B cell (primary cell): ENCODE measurements at regions not wholly inside any gene's neighbourhood (a gene's known extent, or its start where the extent isn't known, plus 50 kb on each side); places are given as distances from the start of the nearest gene placed in this dataset.

ENCODE experiments used
- ATAC-seq: fragments of 200-7000 bp; cut with Tn5 transposase; one replicate; pipeline ENCODE4 v1.10.0; 2021; ENCODE audit warnings: low read depth, mild to moderate bottlenecking, moderate number of reproducible peaks, moderate library complexity
- CTCF ChIA-PET: fragments of 350-600 bp; sonication (Branson Sonifier 250); formaldehyde crosslinking; loops from one replicate; lab custom pipeline; 2021; ENCODE audit warnings: antibody characterized with exemption, inconsistent platforms; lab: Charles Lee
- POLR2A ChIA-PET: fragments of 350-600 bp; sonication (Branson Sonifier 250); formaldehyde crosslinking; loops from one replicate; lab custom pipeline; 2021; ENCODE audit warnings: antibody characterized with exemption; lab: Charles Lee
- DNase-seq: peaks from one replicate; pipeline ENCODE4 v3.0.0; 2013
- H2AFZ ChIP-seq: 2 replicates; pipeline ENCODE4 v1.6.1; 2012; ENCODE audit warnings: mild to moderate bottlenecking, low read depth, low read length; ENCODE audit not compliant: insufficient read depth, poor library complexity, severe bottlenecking
- H3K27ac ChIP-seq, 2 donors: 1 replicate in 1 of 2; 2 replicates in 1 of 2; pipeline ENCODE4 v1.5.1; 2012 to 2013; ENCODE audit warnings: low read length in 2 of 2, mild to moderate bottlenecking in 2 of 2, moderate library complexity in 1 of 2
- H3K27me3 ChIP-seq, 4 experiments: fragments of 200-600 bp in 1 of 4; sonication (generic) in 1 of 4; replicated peaks in 1 of 4; 1 replicate in 2 of 4; 2 replicates in 2 of 4; pipeline versions ENCODE4 v1.6.1 to v1.7.0; 2013 to 2016; ENCODE audit warnings: low read length in 3 of 4, mild to moderate bottlenecking in 2 of 4, mixed read lengths in 1 of 4, moderate library complexity in 1 of 4; ENCODE audit not compliant: insufficient read depth in 4 of 4, control insufficient read depth in 3 of 4; ENCODE audit errors: control extremely low read depth in 1 of 4
- H3K36me3 ChIP-seq, 2 experiments: replicated peaks in 1 of 2; 1 replicate in 1 of 2; 2 replicates in 1 of 2; pipeline versions ENCODE4 v1.6.1 to v1.7.1; 2013; ENCODE audit warnings: low read length in 1 of 2; ENCODE audit not compliant: insufficient read depth in 2 of 2, control insufficient read depth in 1 of 2; ENCODE audit errors: control extremely low read depth in 1 of 2, extremely low read depth in 1 of 2
- H3K4me1 ChIP-seq, 2 donors: fragments of 200-600 bp in 1 of 2; sonication (generic) in 1 of 2; 1 replicate in 1 of 2; 2 replicates in 1 of 2; pipeline versions ENCODE4 v1.5.1 to v1.6.1; 2013 to 2017; ENCODE audit warnings: low read length in 2 of 2; ENCODE audit not compliant: control insufficient read depth in 2 of 2, insufficient read depth in 2 of 2
- H3K4me2 ChIP-seq: replicated peaks from 2 replicates; pipeline ENCODE3; 2012; ENCODE audit warnings: mild to moderate bottlenecking, low read depth, low read length; ENCODE audit not compliant: poor library complexity, severe bottlenecking
- H3K4me3 ChIP-seq, 5 experiments: fragments of 200-600 bp in 1 of 5; sonication (generic) in 1 of 5; 1 replicate in 3 of 5; 2 replicates in 2 of 5; pipeline versions ENCODE4 v1.5.1 to v1.7.0; 2011 to 2016; ENCODE audit warnings: low read length in 4 of 5, mild to moderate bottlenecking in 4 of 5, low read depth in 2 of 5, control low read depth in 1 of 5, moderate library complexity in 1 of 5; ENCODE audit not compliant: insufficient read depth in 1 of 5; ENCODE audit errors: control extremely low read depth in 1 of 5, extremely low read depth in 1 of 5
- H3K79me2 ChIP-seq: fragments of 200-600 bp; sonication (generic); one replicate; pipeline ENCODE4 v1.6.0; 2016; ENCODE audit warnings: low read length; ENCODE audit not compliant: control insufficient read depth, insufficient read depth
- H3K9ac ChIP-seq: fragments of 200-600 bp; sonication (generic); 2 replicates; pipeline ENCODE4 v1.6.1; 2017; ENCODE audit warnings: mild to moderate bottlenecking, low read length, moderate library complexity
- H3K9me3 ChIP-seq, 3 donors: one replicate each; pipeline versions ENCODE4 v1.6.1 to v1.7.1; 2013; ENCODE audit warnings: low read length in 2 of 3; ENCODE audit not compliant: control insufficient read depth in 2 of 3, insufficient read depth in 1 of 3; ENCODE audit errors: control extremely low read depth in 1 of 3
- H4K20me1 ChIP-seq: 2 replicates; pipeline ENCODE4 v1.6.0; 2012; ENCODE audit warnings: mild to moderate bottlenecking, low read length; ENCODE audit not compliant: insufficient read depth, control insufficient read depth, poor library complexity, severe bottlenecking
- H3K27ac Mint-ChIP-seq: one replicate; pipeline ENCODE4 v1.8.0; 2021; ENCODE audit warnings: mixed read lengths
- H3K27me3 Mint-ChIP-seq: one replicate; pipeline ENCODE4 v1.8.0; 2021; ENCODE audit warnings: mixed read lengths
- H3K4me1 Mint-ChIP-seq: one replicate; pipeline ENCODE4 v1.8.0; 2021; ENCODE audit warnings: mixed read lengths
- H3K4me3 Mint-ChIP-seq: one replicate; pipeline ENCODE4 v1.8.0; 2021; ENCODE audit warnings: mixed read lengths
- H3K9me3 Mint-ChIP-seq: one replicate; pipeline ENCODE4 v1.8.0; 2022; ENCODE audit warnings: mixed read lengths; ENCODE audit not compliant: insufficient read depth
- CTCF ChIP-seq: fragments of 200-600 bp; IDR thresholded peaks from one replicate; pipeline ENCODE4 v1.8.0; 2022; ENCODE audit warnings: antibody characterized with exemption, mild to moderate bottlenecking
- EZH2 ChIP-seq: IDR thresholded peaks from 2 replicates; pipeline ENCODE4 v1.6.1; 2012; ENCODE audit warnings: borderline replicate concordance, low read depth, mild to moderate bottlenecking, moderate library complexity, low read length; ENCODE audit not compliant: insufficient read depth, poor library complexity, severe bottlenecking
- WGBS: methylation state at CpG from one replicate; pipeline ENCODE4 v1.1.5; 2013; ENCODE audit warnings: missing lambda C conversion rate; ENCODE audit not compliant: insufficient coverage; 5-methylcytosine and 5-hydroxymethylcytosine counted together
- intact Hi-C: fragments of 100-400 bp; cut with micrococcal nuclease; formaldehyde crosslinking; loops from one replicate; pipeline ENCODE4 v1.10.0; 2022

GRCh38 chr5:24389968-24390367 lies 254.8 kb downstream of the CDH10 start:
- no peaks in the 10 kb centered on the region for H4K20me1 ChIP-seq
- no peak overlapping the region for H3K9ac ChIP-seq
- DNase-seq (no peak), ATAC-seq (no peak)
- H2AFZ ChIP-seq: no peak overlapping the region
- H3K9me3 Mint-ChIP-seq: peaks cover 10% of the 10 kb centered on the region
- WGBS: 90% methylated on average over 4 of the region's 4 CpGs
- intact Hi-C loops: no loop called here
- no peak overlapping the region for H3K4me2 ChIP-seq
- no peaks in the 10 kb centered on the region for H3K79me2 ChIP-seq
- H3K27me3 ChIP-seq: no peaks in the 10 kb centered on the region
- H3K4me3 ChIP-seq: no peak overlapping the region
- no peak overlapping the region for H3K4me3 Mint-ChIP-seq
- H3K9me3 ChIP-seq: peaks cover 0 to 5% (median 0%) of the 10 kb centered on the region in 3 donors
- no peaks in the 10 kb centered on the region for H3K27me3 Mint-ChIP-seq
- H3K4me1 Mint-ChIP-seq: no peaks in the 10 kb centered on the region
- ChIA-PET POLR2A (no interaction called here), CTCF (no interaction called here)
- H3K27ac ChIP-seq: no peak overlapping the region
- no peak overlapping the region for H3K27ac Mint-ChIP-seq
- no peak for TF ChIP-seq EZH2
- TF ChIP-seq CTCF: no peak
- H3K4me1 ChIP-seq: no peaks in the 10 kb centered on the region
- no peaks in the 10 kb centered on the region for H3K36me3 ChIP-seq

GRCh38 chr5:24391816-24392215 lies 253.0 kb downstream of the CDH10 start:
- TF ChIP-seq CTCF (no peak), EZH2 (no peak)
- Histone ChIP-seq H3K4me3 (no peak overlapping the region), H3K9me3 (peaks cover 0 to 5% (median 0%) of the 10 kb centered on the region in 3 donors), H3K36me3 (no peaks in the 10 kb centered on the region), H3K4me2 (no peak overlapping the region), H3K27me3 (no peaks in the 10 kb centered on the region), H3K9ac (no peak overlapping the region), H3K27ac (no peak overlapping the region), H4K20me1 (no peaks in the 10 kb centered on the region), H3K4me1 (no peaks in the 10 kb centered on the region), H3K79me2 (no peaks in the 10 kb centered on the region), H2AFZ (no peak overlapping the region)
- CTCF ChIA-PET: no interaction called here
- ATAC-seq (no peak), DNase-seq (no peak)
- 83% methylated on average over 5 of the region's 7 CpGs for WGBS
- Mint-ChIP-seq H3K4me1 (no peaks in the 10 kb centered on the region), H3K4me3 (no peak overlapping the region), H3K27ac (no peak overlapping the region), H3K27me3 (no peaks in the 10 kb centered on the region), H3K9me3 (peaks cover 13% of the 10 kb centered on the region)
- intact Hi-C loops: no loop called here
- POLR2A ChIA-PET: no interaction called here
